Heart left ventricle (tissue), 13 donors: ENCODE measurements at regions not wholly inside any gene's neighbourhood (a gene's known extent, or its start where the extent isn't known, plus 50 kb on each side); places are given as distances from the start of the nearest gene placed in this dataset.

Experiments
- POLR2A ChIP-seq, 2 donors: fragments of 450-650 bp; IDR thresholded peaks; one replicate each; pipeline ENCODE4 v1.6.1; 2017; ENCODE audit warnings: antibody characterized with exemption in 2 of 2, mild to moderate bottlenecking in 2 of 2, moderate library complexity in 2 of 2
- TF ChIP-seq, protein P1 (sequence below), 12 donors: fragments of 200-600 bp; sonication (generic) in 4 of 12; IDR thresholded peaks; one replicate each; pipeline versions ENCODE4 v1.5.0 to v1.8.0; 2018 to 2022; ENCODE audit warnings: antibody characterized with exemption in 12 of 12, mild to moderate bottlenecking in 5 of 12
- donor health status: ischemic (EF 13 %, LVEDD 7.1; RV severe dilation, severe dysfunction).
- donor health status: DM: no; HTN: yes; CAD: no.
- donor health status: DM: no; HTN: no; CAD: no.
- donor health status: ischemic (EF 25% LVEDD 6.9; RV normal size, moderate dysfunction).
- donor health status: ischemic (EF 25% LVEDD 5.7; RV mildly dilated, moderate dysfunction).
- donor health status: ischemic (EF 35%, LVEDD 5.7; RV mildly dilated, moderate dysfunction).
- donor health status: nonischemic (EF 11% LVEDD 7.7; RV severe dilation, severe dysfunction).
- donor health status: DM: yes; HTN: yes; CAD: no.
- donor health status: PGD.
- donor health status: ischemic (EF 29% LVEDD 5.4; RV normal size, mild dysfunction).
- donor health status: nonischemic (EF 23%, LVEDD 6.1; RV moderate dilation, normal function).

DNA sequence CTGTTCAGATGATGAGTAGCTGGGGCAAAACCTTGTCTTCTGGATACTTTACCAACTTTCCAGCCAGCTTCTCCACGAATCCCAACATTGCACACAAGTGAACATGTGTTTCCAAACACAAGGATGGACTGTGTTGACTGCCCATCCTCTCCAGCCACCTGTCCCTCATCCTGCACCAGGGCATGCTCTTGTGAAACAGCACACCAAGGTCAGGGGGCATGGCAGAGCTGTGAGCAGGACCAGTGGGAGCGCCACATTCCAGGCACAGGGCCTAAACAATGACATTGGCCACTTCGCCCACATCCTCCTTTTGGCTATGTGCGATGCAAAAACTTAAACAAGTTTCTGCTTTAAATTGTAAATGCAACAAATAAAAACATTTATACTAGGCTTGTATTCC, 105.5 kb downstream of the IRS2 start:
- TF ChIP-seq, protein P1, sequence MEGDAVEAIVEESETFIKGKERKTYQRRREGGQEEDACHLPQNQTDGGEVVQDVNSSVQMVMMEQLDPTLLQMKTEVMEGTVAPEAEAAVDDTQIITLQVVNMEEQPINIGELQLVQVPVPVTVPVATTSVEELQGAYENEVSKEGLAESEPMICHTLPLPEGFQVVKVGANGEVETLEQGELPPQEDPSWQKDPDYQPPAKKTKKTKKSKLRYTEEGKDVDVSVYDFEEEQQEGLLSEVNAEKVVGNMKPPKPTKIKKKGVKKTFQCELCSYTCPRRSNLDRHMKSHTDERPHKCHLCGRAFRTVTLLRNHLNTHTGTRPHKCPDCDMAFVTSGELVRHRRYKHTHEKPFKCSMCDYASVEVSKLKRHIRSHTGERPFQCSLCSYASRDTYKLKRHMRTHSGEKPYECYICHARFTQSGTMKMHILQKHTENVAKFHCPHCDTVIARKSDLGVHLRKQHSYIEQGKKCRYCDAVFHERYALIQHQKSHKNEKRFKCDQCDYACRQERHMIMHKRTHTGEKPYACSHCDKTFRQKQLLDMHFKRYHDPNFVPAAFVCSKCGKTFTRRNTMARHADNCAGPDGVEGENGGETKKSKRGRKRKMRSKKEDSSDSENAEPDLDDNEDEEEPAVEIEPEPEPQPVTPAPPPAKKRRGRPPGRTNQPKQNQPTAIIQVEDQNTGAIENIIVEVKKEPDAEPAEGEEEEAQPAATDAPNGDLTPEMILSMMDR (IDR thresholded peaks at IDR 0.05), result no peak
- TF ChIP-seq POLR2A (IDR thresholded peaks at IDR 0.05), result no peak
